CD4-positive, alpha-beta T cell treated with Interleukin-2 at 100 ng/mL for 4 hours (primary cell): ENCODE measurements at regions not wholly inside any gene's neighbourhood (a gene's known extent, or its start where the extent isn't known, plus 50 kb on each side); places are given as distances from the start of the nearest gene placed in this dataset.
"Not testable (repeated sequence)": the region's sequence is repeated elsewhere in the genome, so short reads cannot be mapped to it uniquely, and the experiment has no call there.

Source experiments
- DNase-seq: peaks from one replicate; pipeline ENCODE4 v3.0.0-alpha.2; 2020; ENCODE audit warnings: low spot score

GRCh38 chr9:66152406-66152805, 415.5 kb downstream of the FOXD4L4 start:
- DNase-seq = not testable (repeated sequence)

- DNase-seq = peak; percentile 27
These were observed 416.2 kb downstream of the FOXD4L4 start for GRCh38 chr9:66153021-66153725.

GRCh38 chr9:66153971-66154691, 417.2 kb downstream of the FOXD4L4 start:
- DNase-seq = not testable (repeated sequence)

- not testable (repeated sequence) for DNase-seq
These were observed 445.4 kb downstream of the FOXD4L4 start for GRCh38 chr9:66182316-66182715.

GRCh38 chr9:66183648-66184047, 446.7 kb downstream of the FOXD4L4 start:
- DNase-seq = not testable (repeated sequence)

- not testable (repeated sequence) for DNase-seq
These were observed 460.3 kb downstream of the FOXD4L4 start for GRCh38 chr9:66197199-66197598.

GRCh38 chr9:66198421-66198820, 461.5 kb downstream of the FOXD4L4 start:
- DNase-seq = not testable (repeated sequence)

GRCh38 chr9:66206617-66207016, 469.7 kb downstream of the FOXD4L4 start:
- DNase-seq = not testable (repeated sequence)

- DNase-seq = not testable (repeated sequence)
These were observed 471.0 kb downstream of the FOXD4L4 start for GRCh38 chr9:66207914-66208313.

GRCh38 chr9:66244763-66245162, 507.8 kb downstream of the FOXD4L4 start:
- not testable (repeated sequence) for DNase-seq

GRCh38 chr9:66245481-66245880, 508.5 kb downstream of the FOXD4L4 start:
- DNase-seq = not testable (repeated sequence)

GRCh38 chr9:66257581-66257980, 520.6 kb downstream of the FOXD4L4 start:
- DNase-seq = not testable (repeated sequence)

- not testable (repeated sequence) for DNase-seq
These were observed 524.6 kb downstream of the FOXD4L4 start for GRCh38 chr9:66261576-66261975.

- not testable (repeated sequence) for DNase-seq
These were observed 526.7 kb downstream of the FOXD4L4 start for GRCh38 chr9:66263621-66264020.

GRCh38 chr9:66264786-66265185, 527.8 kb downstream of the FOXD4L4 start:
- not testable (repeated sequence) for DNase-seq

GRCh38 chr9:66266202-66266601, 529.3 kb downstream of the FOXD4L4 start:
- peak; percentile 27 for DNase-seq

GRCh38 chr9:66266856-66267430, 530.0 kb downstream of the FOXD4L4 start:
- not testable (repeated sequence) for DNase-seq

GRCh38 chr9:66267684-66268083, 530.7 kb downstream of the FOXD4L4 start:
- DNase-seq = peak; percentile 58

GRCh38 chr9:66269024-66269423, 532.1 kb downstream of the FOXD4L4 start:
- not testable (repeated sequence) for DNase-seq

- peak; percentile 75 for DNase-seq
These were observed 532.8 kb downstream of the FOXD4L4 start for GRCh38 chr9:66269783-66270182.

- DNase-seq = not testable (repeated sequence)
These were observed 541.9 kb downstream of the FOXD4L4 start for GRCh38 chr9:66278809-66279208.
